Stromal cell of bone marrow (primary cell): ENCODE measurements at regions not wholly inside any gene's neighbourhood (a gene's known extent, or its start where the extent isn't known, plus 50 kb on each side); places are given as distances from the start of the nearest gene placed in this dataset.

ENCODE experiments used
- DNase-seq: peaks from one replicate; pipeline ENCODE4 v3.0.0-alpha.2; 2012; ENCODE audit warnings: low read depth

DNA sequence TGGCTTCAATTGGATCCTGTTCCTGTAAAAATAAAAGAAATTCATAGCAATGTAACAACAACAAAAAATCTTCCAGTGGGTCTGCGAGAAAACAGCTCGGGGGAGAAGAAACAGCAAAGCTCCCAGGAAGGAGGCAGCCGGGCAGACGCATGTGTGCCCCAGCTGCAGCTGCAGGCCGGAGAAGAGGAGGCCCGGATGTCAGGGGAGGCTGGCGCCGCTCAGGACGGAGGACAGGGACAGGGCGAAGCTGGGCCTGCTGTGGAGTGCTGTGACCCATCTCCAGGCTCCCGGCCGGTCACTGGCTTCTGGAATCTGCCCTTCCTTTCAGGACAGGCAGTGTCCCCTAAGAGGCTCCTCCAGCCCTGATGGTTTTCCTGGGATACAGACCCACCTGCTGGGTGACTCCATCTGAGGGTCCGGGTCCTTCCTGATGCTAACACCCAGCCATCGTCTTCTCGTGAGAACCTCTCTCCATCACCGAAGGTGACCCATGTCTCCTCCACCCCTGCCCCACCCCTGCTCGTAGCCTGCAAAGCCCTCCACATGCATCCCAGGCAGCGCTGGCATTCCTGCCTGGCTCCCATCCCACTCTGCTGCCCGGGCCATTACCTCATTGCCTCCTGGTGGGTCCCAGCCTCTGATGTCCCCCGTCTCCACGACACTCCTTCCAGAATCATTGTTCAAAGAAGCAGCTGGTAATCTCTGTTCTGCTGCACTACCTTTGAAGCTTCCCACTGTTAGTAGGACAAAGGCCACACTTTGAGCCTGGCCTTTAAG is 145.4 kb upstream of the TWIST2 start:
- no peak for DNase-seq

DNA sequence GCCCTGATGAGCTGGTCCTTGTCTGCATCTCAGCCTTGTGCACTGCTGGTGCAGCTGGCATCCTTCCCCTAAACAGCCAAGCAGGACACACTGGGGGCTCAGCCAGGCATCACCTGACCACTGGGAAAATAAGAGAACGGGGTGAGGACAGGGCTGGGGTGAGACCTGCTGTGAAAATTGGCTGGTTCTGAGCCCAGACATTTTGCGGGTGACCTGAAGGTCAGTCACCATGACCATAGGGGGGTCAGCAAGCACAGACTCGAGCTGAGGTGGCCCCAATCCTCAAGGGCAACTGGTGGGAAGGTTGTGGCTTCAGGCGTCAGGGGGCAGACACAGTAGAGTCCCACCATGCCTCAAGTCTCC is 144.9 kb upstream of the TWIST2 start:
- DNase-seq = no peak

DNA sequence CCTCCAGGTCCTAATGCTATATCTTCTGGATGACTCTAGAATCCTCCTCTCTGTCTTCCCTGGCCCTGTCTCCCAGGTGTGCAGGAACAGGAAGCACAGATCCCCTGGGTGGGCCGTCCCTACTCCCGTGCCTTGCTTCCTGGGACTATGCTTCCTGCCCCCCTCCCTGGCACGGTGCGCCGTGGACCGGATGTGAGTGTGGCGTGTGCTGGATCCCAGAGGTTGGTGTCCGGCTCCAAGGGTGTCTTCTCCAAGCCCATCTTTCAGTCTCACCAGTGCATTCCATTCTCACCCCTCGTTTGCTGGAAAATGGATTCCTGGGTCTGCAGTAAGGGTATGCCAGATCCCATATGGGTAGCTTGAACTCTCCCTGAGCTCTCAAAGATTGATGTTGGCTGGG is 144.4 kb upstream of the TWIST2 start:
- no peak for DNase-seq

DNA sequence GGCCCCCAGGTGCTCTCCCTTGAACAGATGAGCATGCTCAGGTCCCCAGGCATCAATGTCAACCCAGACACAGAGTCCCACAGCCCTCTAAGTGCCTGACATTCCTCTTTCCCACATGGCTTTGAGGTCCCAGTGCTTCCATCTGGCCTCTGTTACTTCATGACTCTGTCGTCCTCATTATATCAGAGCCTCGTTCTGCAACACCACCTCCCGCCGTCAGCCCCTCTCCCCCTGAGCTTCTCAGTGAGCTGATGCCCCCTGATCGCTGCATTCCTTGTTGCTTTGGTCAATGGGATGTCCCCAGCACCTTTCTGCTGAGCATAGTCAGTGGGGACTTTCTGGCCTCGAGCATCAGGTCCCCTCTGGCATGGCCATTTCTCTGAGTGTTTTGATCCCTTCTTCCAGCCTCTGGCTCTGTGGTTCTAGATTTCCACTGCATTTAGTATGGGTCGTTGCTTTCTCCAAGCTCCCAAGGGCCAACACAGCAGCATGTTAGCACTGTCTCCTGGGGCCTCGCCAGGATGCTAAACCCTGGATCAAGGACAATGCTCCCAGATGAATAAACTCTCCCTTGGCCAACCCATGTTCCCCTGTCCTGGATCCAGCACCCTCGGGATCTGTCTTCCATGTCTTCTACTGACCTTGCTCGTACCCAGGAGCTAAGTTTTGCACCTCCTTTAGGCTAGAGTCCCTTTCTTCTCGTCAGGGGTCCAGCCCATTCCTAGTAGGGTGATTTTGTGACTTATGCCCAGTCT is 143.2 kb upstream of the TWIST2 start:
- no peak for DNase-seq

DNA sequence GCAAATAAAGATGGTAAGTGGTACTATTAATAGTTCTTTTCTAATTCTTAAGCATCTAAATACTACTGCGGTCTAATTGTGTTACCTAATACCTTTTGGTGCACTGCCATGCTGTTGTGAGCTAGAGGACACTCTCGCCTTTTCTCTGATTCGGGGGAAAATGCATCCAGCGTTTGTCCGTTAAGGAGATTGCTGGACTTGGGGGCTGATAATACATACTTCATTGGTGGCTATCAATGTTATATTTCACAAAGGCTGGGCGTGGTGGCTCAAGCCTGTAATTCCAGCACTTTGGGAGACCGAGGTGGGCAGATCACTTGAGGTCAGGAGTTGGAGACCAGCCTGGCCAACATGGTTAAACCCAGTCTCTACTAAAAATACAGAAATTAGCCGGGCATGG is 141.7 kb upstream of the TWIST2 start:
- no peak for DNase-seq

DNA sequence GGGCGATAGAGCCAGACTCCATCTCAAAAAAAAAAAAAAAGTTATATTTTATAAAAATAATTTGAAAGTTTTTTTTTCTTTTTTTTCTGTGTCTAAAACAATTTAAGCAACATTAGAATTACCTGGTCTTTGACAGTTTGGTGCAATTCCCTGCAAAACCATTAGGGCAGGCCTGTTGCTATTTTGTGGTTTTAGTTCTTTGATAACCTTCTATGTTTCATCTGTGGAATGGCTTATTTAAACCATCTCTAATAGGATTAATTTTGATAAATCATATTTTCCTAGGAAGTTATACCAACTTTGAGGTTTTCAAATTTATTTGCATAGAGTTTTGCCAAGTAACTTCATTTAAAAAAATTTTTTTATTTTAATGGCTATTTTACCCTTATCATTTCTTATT is 141.2 kb upstream of the TWIST2 start:
- no peak for DNase-seq

DNA sequence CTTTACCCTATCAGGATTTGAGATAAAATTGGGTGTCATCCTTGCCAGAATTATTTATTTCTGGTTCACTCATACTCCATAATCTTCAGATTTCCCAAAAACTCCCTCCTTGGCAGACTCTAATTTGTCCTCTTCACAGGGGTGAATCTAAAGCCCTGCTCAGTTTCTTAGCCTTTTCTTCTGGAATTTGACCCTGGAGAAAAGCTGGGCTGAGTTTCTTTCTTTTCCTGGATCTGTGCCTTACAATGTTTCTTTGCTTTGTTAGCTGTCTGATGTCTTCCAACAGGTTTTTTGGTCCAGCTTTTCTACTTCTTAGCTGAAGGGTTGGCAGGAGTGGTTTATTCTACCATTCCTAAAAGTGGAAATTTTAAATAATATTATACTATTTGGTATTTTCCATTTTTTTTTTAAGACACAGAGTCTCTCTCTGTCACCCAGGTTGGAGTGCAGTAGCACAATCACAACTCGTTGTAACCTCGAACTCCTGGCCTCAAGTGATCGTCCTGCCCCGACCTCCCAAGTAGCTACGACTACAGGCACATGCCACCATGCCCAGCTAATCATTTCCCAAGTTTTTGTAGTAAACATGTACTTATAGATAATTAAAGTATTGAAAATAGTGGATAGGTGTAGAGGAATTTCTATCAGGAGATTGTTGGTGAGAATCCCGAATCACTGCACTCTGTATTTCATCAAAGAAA is 138.4 kb upstream of the TWIST2 start:
- DNase-seq = no peak

DNA sequence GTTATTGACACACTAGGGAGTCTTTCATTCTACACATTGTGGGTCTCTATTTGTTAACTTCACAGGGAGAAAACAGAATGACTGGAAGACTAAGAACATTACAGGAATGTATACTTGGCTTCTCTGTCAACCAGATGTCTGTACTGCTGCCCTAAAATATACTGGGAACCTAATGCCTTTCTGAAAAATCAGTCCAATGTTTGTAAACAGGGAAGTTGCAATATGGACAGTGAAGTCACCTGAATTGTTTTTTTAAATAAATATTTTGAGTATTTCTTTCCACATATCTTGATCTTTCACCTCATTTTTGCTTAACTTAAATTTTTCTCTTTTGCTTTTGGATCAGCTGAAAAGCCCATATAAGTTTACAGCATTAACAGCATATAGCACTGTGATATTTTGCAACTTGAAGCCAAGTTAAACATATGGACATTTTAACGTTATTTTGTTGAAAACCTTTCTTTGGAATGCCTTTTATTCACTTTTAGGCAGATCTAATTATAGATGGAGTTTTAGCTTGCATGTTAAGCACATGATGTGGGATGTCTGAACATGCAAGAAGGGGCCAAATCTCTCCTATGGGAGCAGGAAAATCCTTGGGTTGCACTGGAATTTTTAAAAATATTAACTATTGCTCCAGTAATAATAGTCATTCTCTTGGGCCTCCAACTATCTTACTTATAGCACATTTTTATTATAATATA is 137.7 kb upstream of the TWIST2 start:
- no peak for DNase-seq

DNA sequence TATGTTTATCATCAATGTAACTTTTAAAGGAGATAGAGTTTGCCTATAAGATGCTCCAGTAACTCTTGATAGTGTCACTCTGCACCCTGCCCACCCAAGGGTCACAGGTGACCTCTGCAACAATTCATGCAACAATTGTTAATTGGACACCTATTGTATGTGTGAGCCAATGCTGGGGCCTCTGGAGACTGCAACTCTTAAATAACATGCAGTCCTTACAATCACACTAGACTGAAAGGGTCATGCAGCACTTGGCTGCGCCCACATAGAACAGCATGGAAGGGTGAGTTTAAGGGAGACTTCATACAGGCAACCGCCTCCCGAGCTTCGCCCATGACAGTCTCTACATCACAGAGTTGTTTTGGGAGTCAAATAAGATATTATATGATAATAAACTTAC is 137.1 kb upstream of the TWIST2 start:
- no peak for DNase-seq

DNA sequence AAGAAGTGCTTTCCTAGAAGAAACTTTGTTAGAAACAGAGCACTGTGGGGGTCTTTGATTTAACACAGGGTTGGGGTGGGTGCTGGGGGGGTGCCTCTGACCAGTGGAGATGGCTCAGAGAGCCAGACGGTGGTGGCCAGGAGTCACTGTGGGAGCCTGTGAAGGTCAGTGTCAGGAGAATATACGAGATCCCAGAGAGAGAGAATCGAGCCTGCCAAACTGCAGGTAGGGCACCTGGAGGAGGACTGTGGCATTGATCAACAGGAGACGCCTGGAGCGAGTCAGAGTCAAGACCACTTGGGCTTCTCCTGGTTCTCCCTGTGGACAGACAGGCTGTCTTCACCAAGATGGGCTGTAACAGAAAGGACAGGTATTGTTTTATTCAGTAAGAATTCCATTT is 136.5 kb upstream of the TWIST2 start:
- DNase-seq = no peak

DNA sequence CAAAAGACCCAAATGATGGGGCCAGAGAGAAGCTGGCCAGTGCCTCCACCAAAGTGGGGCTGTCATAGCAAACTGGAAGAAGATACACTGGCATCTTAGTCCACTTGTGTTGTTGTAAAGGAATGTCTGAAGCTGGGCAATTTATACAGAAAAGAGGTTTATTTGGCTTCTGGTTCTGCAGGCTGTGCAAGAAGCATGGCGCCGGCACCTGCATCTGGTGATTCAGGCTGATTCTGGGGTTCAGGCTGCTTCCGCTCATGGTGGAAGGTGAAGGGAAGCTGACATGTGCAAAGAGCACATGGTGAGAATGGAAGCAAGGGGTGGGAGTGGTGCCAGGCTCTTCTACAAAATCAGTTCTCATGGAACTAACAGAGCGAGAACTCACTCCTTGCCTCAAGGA is 135.9 kb upstream of the TWIST2 start:
- no peak for DNase-seq

DNA sequence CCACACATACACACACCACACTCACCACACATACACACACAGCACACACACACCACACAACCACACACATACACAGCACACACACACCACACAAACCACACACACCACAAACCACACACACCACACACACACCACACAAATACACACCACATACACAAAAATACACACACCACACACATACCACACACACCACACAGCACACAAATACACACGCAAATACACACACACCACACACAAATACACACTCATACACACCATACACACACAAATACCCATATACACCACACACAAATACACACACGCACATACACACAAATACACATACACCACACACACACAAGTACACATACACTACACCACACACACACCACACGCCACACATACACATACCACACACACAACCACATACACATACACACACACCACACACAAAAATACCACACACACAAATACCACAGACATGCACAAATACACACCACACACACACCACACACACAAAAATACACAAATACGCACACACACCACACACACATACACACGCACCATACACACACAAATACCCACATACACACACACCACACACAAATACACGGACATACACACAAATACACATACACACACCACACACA is 134.6 kb upstream of the TWIST2 start:
- DNase-seq = no peak

DNA sequence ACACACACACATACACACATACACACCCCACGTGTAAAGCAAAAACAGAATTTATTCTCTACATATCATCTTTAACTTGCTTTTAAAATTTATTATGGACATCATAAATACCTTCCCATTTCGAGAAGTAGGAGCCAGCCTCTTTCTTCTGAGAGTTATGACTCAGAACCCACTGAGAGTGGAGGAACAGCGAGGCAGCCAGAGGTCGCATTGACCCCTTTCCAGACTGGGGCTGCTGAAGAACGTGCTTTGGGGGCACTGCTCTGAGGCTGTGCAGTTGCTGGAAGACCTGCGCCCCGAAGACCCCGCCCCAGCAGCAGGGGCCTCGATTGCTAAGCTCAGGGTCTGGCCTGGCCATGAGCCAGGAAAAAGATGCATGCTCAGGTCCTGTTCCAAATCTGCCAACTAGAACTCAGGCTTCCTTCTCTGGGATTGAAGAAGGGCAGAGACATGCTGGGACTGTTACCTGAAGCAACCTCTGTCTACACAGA is 133.8 kb upstream of the TWIST2 start:
- no peak for DNase-seq

DNA sequence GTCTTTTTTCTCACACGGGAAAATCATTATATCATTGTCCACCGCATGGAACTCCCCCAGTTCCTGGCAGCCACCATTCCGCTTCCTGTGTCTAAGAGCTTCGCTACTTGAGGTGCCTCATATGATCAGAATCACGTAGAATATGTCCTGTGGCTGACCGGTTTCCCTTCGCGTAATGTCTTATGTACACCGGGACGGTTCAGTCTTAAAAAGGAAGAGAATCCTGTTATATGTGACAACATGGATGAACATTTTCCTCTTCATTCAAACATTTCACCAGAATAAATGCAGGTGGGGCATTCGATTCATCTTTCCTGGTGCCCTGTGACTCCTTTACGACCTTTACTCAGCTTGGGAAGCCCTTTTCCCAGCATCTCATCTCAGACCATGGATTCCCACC is 131.7 kb upstream of the TWIST2 start:
- no peak for DNase-seq

DNA sequence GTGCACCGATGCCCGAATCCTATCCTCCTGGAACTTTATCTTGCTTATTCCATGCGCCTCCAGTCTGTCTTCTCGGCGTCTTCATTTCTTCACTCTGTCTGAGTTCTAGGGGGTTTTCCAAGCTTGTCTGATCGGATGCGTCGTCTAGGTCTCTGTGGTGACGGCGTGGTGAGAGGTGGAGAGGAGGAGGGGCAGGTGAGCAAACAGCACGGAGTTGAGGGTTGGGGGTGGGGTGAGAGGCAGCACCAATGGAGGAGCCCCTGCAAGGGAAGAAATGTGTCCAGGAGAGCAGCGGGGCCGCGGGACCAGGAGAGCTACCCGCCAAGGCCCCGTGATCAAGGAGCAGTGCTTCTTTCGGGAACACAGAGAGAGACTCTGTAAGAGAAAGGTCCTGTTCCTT is 131.3 kb upstream of the TWIST2 start:
- DNase-seq = no peak

DNA sequence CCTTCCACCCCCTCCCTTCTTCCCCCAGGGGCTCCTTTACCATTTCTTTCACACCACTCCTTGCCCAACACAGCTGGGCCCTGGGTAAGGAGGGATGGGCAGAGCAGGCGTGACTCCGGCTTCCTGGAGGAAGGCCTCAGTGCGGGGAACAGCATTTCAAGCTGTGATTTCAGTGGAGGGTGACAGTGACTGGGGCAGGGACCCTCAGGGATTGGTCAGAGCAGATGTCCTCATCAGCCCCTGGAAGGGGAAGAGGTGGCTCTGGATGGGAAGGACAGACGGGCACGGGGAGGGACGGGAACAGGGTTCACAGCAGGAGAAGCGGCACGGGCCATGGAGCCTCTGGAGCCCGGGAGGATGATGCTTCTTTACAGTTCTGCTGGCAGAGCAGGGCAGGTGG is 130.8 kb upstream of the TWIST2 start:
- no peak for DNase-seq

DNA sequence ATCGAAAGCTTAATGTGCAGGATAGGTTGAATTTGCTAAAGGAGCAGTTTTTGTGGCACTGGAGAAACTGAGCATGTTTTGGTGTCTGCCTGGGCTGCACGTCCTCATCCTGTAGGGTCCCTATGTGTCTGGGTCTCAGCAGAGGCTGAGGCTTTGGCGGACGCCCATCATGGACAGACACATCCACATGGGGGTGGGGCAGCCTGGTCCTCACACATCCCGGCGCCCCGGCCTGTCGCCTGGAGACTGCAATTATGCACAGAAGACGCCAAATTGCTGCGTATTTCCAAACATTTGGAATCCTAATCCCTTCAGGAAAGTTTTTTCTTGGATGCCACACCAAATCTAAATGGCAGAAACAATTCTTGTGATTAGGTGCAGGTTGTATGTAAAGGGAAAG is 128.2 kb upstream of the TWIST2 start:
- no peak for DNase-seq

DNA sequence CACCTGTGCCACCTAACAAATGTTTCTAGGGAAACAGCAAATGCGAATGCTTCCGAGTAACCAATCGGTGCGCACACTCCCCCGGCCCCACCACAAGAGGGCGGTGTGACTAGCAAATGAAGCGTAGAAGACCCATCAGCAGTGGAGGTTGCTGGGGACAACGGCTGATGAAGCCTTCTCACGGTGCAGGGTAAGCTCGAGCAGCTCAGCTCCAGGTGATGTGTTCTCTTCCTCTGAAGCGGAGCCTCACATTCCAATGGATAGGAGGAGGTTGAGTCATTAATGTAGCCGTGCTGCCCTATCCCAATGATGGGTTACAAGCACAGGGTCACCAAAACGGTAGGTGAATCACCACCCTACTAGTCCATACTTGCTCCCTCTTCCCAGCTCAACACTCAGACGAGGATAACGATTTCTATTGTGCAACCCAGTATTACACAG is 127.6 kb upstream of the TWIST2 start:
- peak; percentile 17 for DNase-seq

DNA sequence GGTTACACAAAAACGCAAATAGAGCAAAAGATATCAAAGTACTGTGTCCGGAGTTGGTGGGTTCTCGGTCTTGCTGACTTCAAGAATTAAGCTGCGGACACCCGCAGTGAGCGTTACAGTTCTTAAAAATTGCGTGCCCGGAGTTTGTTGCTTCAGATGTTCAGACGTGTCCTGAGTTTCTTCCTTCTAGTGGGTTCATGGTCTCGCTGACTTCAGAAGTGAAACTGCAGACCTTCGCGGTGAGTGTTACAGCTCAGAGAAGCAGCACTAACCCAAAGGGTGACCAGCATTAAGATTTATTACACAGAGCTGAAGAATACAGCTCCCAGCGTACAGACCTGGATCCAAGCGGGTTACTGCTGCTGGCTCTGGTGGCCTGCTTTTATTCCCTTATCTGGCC is 125.7 kb upstream of the TWIST2 start:
- DNase-seq = no peak

DNA sequence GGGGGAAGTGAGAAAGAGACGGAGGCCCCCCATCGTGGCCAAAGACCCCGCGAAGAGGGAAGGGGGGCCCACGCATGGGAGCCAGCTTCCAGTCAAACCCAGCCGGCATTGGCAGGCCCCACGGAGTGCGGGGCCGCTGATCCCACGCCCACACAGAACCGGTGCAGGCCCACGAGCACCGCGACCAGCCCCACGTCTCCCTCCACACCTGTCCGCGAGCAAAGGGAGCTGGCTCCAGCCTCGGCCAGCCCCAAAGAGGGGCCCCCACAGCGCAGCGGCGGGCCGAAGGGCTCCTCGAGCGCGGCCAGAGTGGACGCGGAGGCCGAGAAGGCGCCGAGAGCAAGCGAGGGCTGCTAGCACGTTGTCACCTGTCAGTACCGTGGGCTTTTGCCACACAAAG is 125.0 kb upstream of the TWIST2 start:
- DNase-seq = no peak

DNA sequence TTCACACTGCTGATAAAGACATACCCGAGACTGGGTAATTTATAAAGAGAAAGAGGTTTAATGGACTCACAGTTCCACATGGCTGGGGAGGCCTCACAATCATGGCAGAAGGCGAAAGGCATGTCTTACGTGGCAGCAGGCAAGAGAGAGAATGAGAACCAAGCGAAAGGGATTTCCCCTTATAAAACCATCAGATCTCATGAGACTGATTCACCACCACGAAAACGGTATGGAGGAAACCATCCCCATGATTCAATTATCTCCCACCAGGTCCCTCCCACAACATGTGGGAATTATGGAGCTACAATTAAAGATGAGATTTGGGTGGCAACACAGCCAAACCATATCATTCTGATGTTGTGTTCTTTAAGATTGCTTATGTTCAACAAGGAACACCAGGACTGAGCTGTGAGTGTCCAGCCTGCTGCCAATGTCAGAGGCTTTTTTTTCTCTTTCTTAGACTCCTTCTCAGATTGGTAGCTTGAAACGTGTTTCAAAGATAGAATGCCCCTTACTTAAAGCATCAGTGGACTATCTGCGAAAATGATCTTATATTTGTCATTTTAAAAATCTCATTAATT is 124.1 kb upstream of the TWIST2 start:
- peak; percentile 13 for DNase-seq

DNA sequence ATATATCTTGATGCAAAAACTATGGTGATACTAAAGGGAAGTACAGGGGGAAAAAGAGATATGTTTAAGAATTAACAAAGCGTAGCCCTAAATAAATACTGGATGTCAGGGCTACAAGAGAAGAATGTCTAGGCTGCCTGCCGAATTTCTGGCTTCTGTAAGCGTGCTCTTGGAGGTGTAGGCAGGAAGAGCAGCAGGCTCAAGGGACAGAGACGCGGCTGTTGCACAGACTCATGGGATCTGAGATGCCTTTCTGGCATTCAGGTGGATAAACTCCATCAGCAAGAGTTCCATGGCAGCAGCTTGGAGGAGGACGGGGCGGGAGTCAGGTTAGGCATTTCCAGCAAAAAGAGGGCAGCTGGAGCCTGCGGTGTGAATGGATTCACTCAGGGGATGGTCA is 123.2 kb upstream of the TWIST2 start:
- DNase-seq = no peak
